Stomach (tissue), 4 donors: ENCODE measurements at regions not wholly inside any gene's neighbourhood (a gene's known extent, or its start where the extent isn't known, plus 50 kb on each side); places are given as distances from the start of the nearest gene placed in this dataset.

ENCODE experiments used
- POLR2A ChIP-seq, 4 donors: fragments of 450-650 bp; IDR thresholded peaks; one replicate each; pipeline ENCODE4 v1.6.1; 2016; ENCODE audit warnings: antibody characterized with exemption in 4 of 4, control low read depth in 2 of 4, mild to moderate bottlenecking in 1 of 4, moderate library complexity in 1 of 4
- POLR2AphosphoS5 ChIP-seq, 3 donors: sonication (generic); formaldehyde crosslinking; IDR thresholded peaks; one replicate each; pipeline ENCODE4 v1.6.1; 2016; ENCODE audit warnings: antibody characterized with exemption in 3 of 3

DNA sequence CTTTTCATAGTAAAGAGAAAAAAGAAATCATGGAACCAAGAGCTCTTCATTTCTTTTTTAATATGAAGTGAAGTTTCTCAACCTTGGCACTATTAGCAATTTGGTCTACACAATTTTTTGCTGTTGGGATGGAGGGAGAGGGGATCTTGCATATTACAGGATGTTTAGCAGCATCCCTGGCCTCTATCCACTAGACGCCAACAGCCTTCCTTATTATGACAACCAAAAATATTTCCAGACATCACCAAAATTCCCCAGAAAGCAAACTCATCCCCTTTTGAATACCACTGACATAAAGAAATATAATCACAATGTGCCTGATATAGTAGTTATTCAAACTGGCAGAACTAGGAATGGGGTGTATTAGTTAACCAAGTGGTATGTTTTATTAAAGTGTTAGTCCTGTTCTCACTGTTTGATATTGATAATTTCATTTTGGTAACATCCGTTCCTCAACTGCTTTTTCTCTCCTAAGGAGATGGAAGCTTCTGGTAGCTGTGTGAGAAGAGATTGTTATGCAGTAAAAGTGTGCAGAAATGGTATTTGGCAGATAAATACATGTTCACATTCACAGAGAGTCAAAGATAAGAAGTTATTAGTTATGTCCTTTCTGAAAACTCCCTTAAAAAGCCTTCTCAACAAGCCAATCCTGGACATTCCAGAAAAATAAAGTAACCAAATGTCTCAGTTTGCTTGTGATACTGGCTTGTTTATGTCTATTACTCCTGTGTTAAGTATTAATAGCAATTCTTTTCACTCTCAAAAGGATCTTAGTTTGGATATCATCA, 699.9 kb downstream of the C12orf50 start:
- TF ChIP-seq POLR2AphosphoS5 (IDR thresholded peaks at IDR 0.05) (no peak), POLR2A (IDR thresholded peaks at IDR 0.05) (no peak)
